GM19372 (cell line): ENCODE measurements at regions not wholly inside any gene's neighbourhood (a gene's known extent, or its start where the extent isn't known, plus 50 kb on each side); places are given as distances from the start of the nearest gene placed in this dataset.

Experiments used
- ATAC-seq: cut with Tn5 transposase; IDR thresholded peaks from one replicate; pipeline ENCODE4 v1.9.1; 2021; ENCODE audit warnings: mild to moderate bottlenecking, low read depth, moderate library complexity; ENCODE audit not compliant: unreplicated experiment

DNA sequence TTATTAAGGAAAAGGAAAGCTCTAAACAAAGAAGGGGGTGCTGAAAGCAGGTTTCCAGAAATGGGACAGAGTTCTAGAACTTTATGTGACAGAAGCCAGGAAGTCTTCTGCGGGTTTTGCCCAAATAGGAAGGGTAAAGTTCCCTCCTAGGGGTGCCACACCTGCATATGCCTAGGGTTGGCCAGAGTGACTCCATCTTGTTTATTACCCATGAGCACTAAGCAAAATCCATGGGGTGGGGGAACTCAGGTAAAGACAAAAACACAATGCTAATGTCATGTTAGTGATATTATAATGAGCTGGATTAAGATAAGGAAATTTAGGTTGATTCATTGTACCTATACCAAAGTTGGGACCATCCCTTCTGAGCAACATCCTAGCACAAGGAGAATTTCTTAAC is 1132.7 kb downstream of the KCNT2 start:
- no peak for ATAC-seq

DNA sequence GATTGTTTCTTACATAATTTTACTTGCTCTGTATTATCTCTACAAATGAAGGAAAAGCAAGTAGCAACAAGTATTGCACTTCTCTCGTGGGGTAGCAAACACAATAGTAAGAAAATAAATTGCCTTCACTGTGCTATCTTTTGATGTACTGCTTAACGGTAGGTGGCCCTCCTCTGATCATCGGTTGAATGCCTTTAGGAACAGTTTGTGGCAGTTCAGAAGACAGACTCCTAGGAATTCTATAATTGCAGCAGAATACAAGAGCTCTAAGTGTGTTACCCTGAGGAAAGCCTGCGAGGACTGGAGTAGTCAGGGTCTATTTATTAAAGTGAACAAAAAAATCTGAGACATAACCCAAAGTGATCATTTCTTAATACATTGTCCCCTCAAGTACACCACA is 1135.9 kb downstream of the KCNT2 start:
- no peak for ATAC-seq

DNA sequence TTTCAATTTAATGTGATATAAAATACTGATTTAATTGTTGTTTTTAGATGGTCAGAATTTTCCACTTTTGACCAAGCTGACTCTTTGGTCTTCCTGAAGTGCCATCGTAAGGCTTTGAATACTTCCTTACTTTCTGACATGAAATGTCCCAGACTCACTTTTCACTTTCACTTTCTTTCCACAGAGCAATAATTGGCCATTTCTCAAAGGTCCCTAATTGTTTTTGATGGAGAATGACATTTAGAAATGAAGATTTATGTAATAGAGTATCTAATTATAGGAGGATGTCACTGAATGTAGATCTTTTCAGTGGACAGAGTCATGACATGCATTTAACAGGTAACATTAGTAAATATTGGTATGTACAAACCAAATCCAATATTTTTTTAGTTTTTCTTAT is 1141.6 kb downstream of the KCNT2 start:
- ATAC-seq: no peak

DNA sequence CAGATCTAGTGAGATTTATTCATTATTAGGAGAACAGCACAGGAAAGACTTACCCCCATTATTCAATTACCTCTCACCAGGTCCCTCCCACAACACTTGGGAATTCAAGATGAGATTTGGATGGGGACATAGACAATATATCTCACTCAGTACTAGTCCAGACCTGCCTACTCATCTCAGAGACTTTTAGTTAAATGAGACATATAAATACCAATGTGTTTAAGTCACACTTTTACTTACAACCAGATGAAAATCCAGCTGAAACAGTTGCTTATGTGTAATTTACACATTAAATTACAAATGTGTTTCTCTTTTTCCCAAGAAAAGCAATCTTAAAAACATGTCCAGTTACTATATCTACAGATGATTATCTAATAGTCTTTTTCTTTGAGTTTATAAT is 1145.6 kb downstream of the KCNT2 start:
- no peak for ATAC-seq

DNA sequence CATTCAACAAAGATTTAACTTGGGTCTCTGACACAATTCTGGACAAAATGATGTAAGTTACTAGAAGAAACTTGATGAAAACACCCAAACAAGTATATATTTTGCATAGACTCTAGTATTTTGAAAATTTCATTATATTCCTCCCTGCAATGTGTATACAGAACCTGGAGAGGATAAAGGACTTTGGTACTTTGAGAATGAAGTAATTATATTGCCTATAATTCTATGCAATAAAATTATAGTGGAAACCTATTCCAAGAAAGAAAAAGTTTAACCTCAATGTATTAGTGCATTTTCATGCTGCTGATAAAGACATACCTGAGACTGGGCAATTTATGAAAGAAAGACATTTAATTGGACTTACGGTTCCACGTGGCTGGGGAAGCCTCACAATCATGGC is 1146.1 kb downstream of the KCNT2 start:
- no peak for ATAC-seq

DNA sequence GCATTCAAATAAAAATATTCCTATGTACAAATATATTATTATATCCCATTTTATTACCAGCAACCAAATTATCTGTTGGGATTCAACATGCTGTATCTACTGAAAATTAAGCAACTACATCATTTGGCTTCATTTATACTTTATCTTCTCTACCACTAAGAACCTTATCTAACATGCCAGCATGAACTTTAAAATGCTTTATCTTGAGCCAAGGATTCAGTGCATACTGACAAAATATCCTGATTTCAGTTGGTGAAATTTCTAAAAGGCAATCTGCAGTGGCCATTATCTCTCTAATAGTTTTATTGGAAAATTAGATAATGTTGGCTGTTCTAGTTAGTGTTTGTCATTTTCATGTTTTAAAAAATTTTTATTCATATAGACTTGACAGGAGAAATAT is 1149.9 kb downstream of the KCNT2 start:
- ATAC-seq: no peak

DNA sequence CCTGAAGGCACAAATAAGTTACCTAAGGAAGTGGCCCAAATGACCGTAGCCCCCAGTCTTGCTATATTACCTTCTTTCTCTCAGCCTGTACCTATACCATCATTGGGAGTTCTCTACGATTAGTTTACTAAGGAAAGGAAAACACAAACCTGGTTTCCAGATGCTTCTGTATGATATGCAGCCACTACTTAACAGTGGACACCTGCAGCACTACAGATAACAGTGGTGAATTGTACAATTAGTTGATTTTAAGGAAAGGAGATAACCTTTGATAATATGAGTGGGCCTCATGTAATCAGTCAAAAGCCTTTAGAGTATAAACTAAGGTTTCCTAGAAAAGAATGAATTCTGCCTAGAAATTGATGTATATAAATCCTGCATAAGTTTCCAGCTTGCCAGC is 1157.4 kb downstream of the KCNT2 start:
- ATAC-seq: no peak

DNA sequence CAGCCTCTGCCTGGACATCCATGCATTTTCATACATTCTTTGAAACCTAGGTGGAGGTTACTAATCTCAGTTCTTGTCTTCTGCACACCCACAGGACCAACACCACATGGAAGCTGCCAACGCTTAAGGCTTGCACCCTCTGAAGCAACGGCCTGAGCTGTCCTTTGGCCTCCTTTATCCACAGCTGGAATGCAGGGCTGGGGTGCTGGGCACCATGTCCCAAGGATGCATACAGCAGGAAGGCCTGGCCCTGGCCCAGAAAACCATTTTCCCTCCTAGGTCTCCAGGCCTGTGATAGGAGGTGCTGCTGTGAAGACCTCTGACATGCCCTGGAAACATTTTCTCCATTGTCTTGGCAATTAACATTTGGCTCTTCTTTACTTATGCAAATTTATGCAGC is 1168.6 kb downstream of the KCNT2 start:
- no peak for ATAC-seq

DNA sequence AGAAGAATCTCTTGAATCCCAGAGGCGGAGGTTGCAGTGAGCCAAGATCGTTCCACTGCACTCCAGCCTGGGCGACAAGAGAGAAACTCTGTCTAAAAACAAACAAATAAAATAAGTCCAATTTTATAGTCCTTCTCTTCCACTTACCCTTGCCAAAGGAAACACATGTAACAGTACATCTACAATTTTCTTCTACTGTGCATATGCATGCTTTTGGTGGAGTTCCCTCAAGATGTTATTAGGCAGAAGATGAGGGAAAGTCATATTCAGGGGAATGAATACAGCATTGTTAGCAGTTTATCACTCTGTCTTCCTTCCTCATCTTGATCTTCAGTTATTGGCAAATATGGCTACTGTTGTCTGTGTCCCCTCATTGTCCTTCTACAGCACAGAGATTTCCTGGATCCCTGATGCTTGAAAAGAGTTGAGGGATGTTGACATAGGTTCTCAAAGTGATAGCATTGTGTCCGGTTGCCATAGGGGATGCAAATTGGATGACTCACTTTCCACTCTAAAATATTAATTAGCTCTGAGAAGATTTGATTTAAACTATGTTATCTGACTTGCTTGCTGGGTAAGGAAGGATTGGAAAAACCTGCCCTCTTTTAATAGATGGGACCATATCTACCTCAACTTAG is 1173.6 kb downstream of the KCNT2 start:
- ATAC-seq: no peak

DNA sequence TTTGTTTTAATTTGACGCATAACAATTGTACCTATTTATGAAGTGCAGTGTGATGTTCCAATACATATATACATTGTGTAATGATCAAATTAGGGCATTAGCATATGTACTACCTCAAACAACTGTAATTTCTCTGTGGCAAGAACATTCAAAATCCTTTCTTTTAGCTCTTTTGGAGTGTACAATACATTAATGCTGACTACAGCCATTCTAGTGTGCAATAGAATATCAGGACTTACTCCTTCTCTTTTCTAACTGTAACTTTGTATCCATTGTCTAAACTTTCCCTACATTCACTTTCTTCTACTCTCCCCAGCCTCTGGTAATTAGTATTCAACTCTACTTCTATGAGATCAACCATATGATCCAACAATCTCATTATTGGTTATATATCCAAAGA is 1177.4 kb downstream of the KCNT2 start:
- no peak for ATAC-seq

DNA sequence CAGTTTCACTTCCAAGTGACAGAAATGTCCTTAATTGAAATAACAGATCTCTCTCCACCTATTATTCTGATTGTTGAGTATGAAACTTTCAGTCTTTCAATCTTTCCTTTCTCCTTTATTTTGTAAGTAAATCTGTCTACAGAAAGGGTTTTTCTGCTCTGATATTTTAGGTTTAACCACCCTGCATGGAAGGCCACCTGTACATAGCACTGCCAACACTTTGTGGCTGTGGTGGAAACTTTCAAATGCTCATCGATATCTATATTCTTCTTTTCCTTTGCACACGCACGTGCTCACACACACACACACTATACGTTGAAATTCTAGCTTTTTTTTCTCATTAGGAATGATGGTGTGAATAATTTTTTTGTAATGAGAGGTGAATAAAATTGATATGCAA is 1179.3 kb downstream of the KCNT2 start:
- no peak for ATAC-seq

DNA sequence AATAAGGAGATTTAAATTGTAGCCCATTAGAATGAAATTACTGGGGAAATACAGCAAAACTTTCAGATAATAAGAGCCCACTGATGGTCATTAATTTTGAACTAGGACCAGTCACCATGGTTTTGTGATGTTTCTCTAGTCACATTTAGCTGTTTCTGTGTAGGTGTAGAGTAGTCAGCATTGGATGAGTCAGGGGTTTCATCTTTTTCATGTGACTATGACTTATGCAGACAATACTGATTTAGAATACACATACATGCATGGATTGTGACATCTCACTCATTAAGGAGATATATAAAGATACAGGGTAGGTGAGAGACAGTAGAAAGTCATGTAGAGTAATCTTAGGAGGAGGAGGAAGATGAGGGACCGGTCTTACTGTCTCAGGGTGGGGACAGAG is 1192.7 kb downstream of the KCNT2 start:
- ATAC-seq: no peak

DNA sequence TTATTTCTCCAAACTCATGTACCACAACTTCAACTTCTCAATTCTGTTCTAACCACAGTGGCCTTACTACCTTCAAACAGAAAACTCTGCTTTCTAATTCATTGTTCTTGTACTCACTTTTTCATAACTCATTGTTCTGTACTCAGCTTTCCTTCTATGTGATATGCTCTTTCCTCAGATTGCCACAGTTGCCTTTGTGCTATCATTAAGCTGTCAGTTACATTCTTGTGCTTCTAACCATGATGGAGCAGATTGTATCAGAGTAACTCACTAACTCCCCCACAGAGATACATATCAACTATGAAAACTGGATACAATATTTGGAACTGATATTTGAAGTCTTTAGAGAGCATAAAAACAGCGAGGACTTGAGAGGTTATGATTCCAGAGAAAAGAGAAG is 1213.7 kb downstream of the KCNT2 start:
- ATAC-seq: no peak

DNA sequence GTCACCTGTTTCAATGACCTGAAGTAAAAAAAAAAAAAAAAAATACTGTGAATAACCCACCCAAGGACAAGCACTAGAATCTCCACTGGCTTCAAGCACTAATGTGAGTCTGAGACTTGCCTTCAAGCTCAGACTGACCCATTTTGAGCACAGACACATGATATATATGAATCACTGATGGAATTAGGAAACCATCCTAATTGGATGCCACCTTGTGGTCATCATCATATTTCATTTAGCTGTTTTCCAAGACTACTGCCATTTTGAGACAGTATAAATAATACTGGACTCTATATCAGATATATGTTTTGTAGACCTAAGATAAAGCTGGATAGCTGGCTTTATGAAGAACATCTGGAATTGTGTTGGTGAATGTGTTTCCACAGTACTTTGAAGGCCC is 1232.0 kb downstream of the KCNT2 start:
- no peak for ATAC-seq

DNA sequence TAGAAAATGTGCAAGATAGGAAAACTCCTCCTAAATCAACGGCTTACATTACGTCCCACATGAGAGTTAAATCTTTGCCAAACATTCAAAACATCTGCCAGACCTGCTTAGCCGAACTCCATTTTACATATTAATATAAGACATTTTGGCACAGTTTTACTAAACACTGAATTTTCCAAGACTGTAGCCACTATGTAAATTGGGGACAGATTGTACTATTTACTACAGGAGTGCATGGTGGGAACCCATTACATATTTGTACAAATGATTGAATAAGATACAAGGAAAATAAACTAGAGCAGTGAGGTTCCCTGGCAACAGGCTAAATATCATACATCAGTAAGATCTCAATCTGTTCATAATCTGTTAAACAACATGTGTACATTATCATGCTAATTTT is 1234.4 kb downstream of the KCNT2 start:
- no peak for ATAC-seq

DNA sequence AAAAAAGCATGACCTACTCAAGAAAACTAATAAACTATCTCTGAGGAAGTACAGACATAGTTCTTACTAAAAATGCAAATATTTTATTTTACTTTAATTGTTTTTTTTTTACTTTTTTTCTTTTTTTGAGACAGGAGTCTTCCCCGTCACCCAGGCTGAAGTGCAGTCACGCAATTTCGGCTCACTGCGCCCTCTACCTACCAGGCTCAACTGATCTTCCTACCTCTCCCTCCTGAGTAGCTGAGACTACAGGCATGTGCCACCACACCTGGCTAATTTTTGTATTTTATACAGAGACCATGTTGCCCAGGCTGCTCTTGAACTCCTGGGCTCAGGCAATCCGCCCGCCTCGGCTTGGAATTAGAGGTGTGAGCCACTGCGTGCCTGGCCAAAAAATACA is 1263.1 kb downstream of the KCNT2 start:
- no peak for ATAC-seq

DNA sequence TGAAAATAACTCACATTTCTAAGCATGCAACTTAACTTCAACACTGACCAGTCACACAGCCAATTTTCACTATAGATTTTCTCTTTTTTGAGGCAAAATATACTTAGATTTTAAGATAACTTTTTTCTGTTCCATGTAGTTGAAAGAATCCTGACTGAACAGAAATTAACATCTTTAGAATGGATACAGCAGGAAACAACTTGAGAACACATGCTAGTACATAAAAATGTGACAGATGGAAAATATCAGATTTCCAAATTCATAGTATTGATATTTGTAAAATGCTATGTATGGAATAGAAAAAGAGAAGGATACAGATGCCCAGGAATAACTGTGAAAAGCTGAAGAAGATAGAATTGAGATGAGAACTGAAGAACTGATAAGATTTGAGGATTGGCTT is 1270.6 kb downstream of the KCNT2 start:
- ATAC-seq: no peak

DNA sequence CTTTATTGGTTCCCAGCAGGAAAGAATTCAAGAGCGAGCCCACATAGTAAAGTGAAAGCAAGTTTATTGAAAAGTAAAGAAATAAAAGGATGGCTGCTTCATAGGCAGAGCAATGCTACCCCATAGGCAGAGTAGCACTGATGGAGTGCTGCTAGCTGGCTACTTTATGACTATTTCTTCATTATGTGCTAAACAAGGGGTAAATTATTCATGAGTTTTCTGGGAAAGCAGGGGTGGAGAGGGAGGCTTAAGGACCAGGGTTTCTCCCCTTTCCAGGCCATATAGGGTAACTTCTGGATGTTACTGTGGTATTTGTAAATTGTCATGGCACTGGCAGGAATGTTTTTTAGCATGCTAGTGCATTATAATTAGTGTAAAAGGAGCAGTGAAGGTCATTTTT is 1271.4 kb downstream of the KCNT2 start:
- no peak for ATAC-seq

DNA sequence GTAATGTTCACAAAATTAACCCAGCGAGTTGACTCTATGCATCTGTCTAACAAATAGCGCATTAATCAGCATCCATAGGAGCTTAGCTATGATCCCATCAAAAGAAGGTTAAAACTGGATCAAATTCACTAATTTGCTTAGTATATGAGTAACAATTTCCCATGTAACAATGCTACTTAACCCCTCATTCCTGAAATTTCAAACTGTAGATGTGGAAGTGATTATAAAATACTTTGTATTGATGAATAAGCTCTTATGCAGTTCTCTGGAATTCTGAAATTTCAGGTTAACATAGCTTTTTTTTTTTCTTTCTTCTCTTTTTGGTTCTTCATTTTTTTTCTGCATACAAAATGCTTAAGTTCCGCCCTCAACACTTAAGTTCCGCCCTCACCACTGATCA is 1272.7 kb downstream of the KCNT2 start:
- ATAC-seq: no peak

DNA sequence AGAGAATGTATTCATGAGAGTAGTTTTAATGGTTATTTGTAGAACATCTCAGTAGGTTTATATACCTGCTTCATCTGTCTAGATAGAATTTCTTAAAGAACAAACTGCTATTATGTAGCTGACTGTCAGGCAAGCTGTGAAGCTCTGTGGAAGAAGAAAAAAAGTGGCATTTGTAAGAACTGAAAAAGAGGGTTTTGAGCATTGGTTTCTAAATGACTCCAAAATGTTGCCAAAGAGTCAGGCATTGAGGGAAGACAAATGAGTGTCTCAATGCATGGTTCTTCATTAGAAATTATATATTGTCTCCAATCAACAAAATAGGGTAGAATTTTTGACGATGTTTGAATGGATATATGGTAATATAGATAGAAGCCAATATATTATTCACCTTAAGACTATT is 1276.1 kb downstream of the KCNT2 start:
- no peak for ATAC-seq

DNA sequence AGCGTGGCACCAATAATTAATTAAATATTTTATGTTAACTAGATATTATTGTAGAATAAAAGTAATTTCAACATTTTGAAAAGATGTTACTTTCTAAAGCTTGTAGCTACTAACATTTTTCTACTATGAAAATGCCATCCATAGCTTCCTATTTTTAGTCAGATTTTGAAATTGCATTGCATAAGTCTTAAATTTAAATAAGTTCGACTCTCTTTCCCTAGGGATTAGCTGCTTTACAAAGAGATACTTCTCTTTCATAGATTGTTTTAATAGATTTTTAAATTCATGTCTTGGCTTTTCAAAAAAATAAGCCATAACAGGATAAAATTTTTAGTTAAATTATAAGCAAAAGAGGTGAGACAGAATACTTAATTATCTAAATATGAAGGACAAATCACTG is 1279.6 kb downstream of the KCNT2 start:
- no peak for ATAC-seq

DNA sequence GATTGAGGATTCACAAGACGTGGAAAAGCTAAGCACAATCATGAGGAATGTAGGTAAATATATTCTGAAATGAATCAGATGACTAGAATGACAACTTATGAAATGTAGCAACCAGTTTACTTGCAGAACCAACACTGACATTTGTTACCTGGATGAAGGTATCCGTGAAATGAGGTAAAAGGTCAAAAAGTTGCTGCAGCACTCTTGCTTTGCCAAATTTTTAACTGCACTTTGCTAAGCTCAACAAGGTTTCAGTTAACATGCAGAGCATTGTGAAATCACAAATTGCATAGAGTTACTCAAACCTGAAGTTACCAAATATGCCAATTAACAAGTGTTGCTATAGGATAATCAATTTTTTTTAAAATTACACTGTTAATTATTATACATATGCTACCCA is 1280.1 kb downstream of the KCNT2 start:
- no peak for ATAC-seq

DNA sequence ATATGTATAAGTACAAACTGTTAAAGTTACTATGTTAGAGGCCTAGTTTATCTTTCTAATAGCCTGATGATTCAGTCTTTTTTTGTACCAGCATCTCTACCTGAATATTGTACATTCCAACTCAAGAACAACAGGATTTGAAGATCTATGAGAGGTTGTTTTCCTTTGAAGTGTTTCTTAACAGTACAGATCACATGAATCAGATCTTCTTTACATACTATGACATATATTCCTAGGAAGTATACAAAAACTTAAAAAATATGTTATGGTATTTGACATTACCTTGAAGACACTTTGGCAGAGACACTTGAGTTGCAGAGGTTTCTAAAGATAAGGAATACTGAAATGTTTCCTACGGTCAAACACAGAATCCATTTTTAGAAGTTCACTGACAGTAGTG is 1280.9 kb downstream of the KCNT2 start:
- no peak for ATAC-seq
